H1 (cell line): ENCODE measurements at regions not wholly inside any gene's neighbourhood (a gene's known extent, or its start where the extent isn't known, plus 50 kb on each side); places are given as distances from the start of the nearest gene placed in this dataset.

ENCODE experiments used
- KDM1A ChIP-seq: fragments of 200-600, 300-600 bp; sonication (generic); IDR thresholded peaks from 2 replicates; pipeline ENCODE4 v1.7.1; 2016; ENCODE audit warnings: mild to moderate bottlenecking, low read length, borderline replicate concordance

DNA sequence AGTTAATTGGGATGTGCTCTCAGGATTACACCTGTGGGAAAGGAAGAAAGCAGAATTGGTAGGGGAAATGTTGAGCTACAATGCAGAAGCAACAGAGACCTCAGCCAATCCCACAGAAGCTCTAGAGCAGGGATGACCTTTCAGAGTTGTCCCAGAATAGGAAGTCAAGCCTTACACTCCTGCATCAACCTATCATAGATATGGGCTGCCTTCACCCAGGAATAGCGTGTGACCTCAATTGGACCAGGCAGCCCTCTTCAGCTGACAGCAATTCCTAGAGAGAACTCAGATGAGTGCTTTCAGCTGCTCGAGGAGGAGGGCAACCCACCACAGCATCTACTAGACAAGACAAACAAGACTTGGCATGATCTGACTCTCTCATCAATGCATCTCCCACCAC, 189.7 kb downstream of the TMEM132E start (continued):
- no peak for TF ChIP-seq KDM1A
